Lower leg skin (tissue), 3 donors: ENCODE measurements at regions not wholly inside any gene's neighbourhood (a gene's known extent, or its start where the extent isn't known, plus 50 kb on each side); places are given as distances from the start of the nearest gene placed in this dataset.

ENCODE experiments used
- POLR2A ChIP-seq, 2 donors: fragments of 450-650 bp; IDR thresholded peaks; one replicate each; pipeline ENCODE4 v1.6.1; 2016 to 2017; ENCODE audit warnings: antibody characterized with exemption in 2 of 2, mild to moderate bottlenecking in 1 of 2, moderate library complexity in 1 of 2
- TF ChIP-seq, protein P1 (sequence below), 3 donors: fragments of 450-650 bp; IDR thresholded peaks; one replicate each; pipeline ENCODE4 v1.5.1; 2016; ENCODE audit warnings: antibody characterized with exemption in 3 of 3, mild to moderate bottlenecking in 3 of 3, moderate library complexity in 2 of 3

DNA sequence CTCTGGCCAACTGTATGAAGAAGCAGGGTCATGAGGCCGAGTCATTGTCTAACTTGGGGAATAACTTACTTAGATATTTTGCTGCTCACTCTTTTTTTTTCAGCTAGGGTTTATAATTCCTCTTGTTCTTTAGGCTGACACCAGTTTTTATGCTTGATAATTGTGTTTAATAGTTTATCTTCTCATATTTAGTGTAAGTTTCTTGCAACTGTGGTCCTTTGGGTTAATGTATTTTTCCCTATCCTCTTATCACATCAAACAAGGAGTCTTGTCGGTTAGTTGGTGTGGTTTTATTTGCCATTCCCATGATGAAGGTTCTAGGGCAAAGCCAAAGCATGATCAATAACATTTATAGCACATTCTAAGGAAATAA, 204.6 kb downstream of the NUFIP1 start:
- TF ChIP-seq, protein P1, sequence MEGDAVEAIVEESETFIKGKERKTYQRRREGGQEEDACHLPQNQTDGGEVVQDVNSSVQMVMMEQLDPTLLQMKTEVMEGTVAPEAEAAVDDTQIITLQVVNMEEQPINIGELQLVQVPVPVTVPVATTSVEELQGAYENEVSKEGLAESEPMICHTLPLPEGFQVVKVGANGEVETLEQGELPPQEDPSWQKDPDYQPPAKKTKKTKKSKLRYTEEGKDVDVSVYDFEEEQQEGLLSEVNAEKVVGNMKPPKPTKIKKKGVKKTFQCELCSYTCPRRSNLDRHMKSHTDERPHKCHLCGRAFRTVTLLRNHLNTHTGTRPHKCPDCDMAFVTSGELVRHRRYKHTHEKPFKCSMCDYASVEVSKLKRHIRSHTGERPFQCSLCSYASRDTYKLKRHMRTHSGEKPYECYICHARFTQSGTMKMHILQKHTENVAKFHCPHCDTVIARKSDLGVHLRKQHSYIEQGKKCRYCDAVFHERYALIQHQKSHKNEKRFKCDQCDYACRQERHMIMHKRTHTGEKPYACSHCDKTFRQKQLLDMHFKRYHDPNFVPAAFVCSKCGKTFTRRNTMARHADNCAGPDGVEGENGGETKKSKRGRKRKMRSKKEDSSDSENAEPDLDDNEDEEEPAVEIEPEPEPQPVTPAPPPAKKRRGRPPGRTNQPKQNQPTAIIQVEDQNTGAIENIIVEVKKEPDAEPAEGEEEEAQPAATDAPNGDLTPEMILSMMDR (IDR thresholded peaks at IDR 0.05): no peak
- TF ChIP-seq POLR2A (IDR thresholded peaks at IDR 0.05): no peak
